ENCODE measurements at regions not wholly inside any gene's neighbourhood (a gene's known extent, or its start where the extent isn't known, plus 50 kb on each side); places are given as distances from the start of the nearest gene placed in this dataset.

DNA sequence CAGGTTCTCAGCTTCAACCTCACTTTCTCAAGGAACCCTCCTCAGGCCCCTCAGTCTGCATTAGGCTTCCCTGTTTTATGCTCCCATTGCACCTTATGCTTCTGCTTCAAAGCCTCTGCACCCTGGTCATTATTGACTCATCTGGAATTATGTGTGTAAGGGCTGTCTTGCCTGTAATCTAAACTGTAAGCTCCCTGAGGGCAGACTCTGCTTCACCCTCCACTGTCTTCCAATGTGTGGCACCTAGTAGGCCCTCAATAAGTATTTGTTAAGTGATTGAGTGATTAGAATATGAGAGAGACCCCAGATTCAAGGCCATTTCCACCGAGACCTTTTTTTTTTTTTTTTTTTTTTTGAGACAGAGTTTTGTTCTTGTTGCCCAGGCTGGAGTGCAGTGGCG, 79.1 kb downstream of the VCPKMT start:
- TF ChIP-seq, protein P1, sequence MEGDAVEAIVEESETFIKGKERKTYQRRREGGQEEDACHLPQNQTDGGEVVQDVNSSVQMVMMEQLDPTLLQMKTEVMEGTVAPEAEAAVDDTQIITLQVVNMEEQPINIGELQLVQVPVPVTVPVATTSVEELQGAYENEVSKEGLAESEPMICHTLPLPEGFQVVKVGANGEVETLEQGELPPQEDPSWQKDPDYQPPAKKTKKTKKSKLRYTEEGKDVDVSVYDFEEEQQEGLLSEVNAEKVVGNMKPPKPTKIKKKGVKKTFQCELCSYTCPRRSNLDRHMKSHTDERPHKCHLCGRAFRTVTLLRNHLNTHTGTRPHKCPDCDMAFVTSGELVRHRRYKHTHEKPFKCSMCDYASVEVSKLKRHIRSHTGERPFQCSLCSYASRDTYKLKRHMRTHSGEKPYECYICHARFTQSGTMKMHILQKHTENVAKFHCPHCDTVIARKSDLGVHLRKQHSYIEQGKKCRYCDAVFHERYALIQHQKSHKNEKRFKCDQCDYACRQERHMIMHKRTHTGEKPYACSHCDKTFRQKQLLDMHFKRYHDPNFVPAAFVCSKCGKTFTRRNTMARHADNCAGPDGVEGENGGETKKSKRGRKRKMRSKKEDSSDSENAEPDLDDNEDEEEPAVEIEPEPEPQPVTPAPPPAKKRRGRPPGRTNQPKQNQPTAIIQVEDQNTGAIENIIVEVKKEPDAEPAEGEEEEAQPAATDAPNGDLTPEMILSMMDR (IDR thresholded peaks at IDR 0.05), result no peak
- no peak for TF ChIP-seq EZH2 (IDR thresholded peaks at IDR 0.05)
